Panc1 (cell line): ENCODE measurements at regions not wholly inside any gene's neighbourhood (a gene's known extent, or its start where the extent isn't known, plus 50 kb on each side); places are given as distances from the start of the nearest gene placed in this dataset.

Source experiments
- ATAC-seq: fragments of 200-7000 bp; cut with Tn5 transposase; 2 replicates; pipeline ENCODE4 v1.9.1; 2020; ENCODE audit warnings: mild to moderate bottlenecking, moderate library complexity
- BruUV-seq: library from RNA; stranded (reverse); fragments of 400-500 nt; replicated peaks from 2 replicates; lab custom pipeline; 2021; lab: Mats Ljungman, UMichigan
- CTCF ChIA-PET: fragments of 300-600 bp; sonication (Branson Sonifier 250); formaldehyde crosslinking; loops from one replicate; lab custom pipeline; 2022; ENCODE audit warnings: antibody characterized with exemption; lab: Charles Lee
- POLR2A ChIA-PET: fragments of 300-600 bp; sonication (Branson Sonifier 250); formaldehyde crosslinking; loops from one replicate; lab custom pipeline; 2022; ENCODE audit warnings: antibody characterized with exemption; lab: Charles Lee
- DNase-seq: peaks from one replicate; pipeline ENCODE4 v3.0.0-alpha.2; 2010; ENCODE audit warnings: low read depth, low spot score
- H3K27ac ChIP-seq: 2 replicates; pipeline ENCODE4 v1.5.1; 2011; ENCODE audit warnings: mild to moderate bottlenecking, low read length, inconsistent platforms
- H3K27me3 ChIP-seq: fragments of 200-500 bp; sonication (Bioruptor generic); 2 replicates; pipeline ENCODE4 v1.6.0; 2014; ENCODE audit warnings: low read length, inconsistent platforms; ENCODE audit not compliant: control insufficient read depth, insufficient read depth
- H3K36me3 ChIP-seq: fragments of 200-500 bp; sonication (Bioruptor generic); 2 replicates; pipeline ENCODE4 v1.5.1; 2014; ENCODE audit warnings: inconsistent platforms, mild to moderate bottlenecking, low read length, moderate library complexity; ENCODE audit not compliant: control insufficient read depth, insufficient read depth
- H3K4me1 ChIP-seq: 2 replicates; pipeline ENCODE4 v1.5.1; 2011; ENCODE audit warnings: inconsistent platforms, mild to moderate bottlenecking, low read length, moderate library complexity; ENCODE audit not compliant: control insufficient read depth, insufficient read depth
- H3K4me3 ChIP-seq, 2 experiments: 2 replicates each; pipeline ENCODE4 v1.5.1; 2011 to 2012; ENCODE audit warnings: low read depth in 2 of 2, low read length in 2 of 2, mild to moderate bottlenecking in 2 of 2, inconsistent platforms in 1 of 2, moderate library complexity in 1 of 2
- H3K9me3 ChIP-seq: fragments of 200-500 bp; sonication (Bioruptor generic); 2 replicates; pipeline ENCODE4 v1.5.1; 2014; ENCODE audit warnings: low read depth, mild to moderate bottlenecking, inconsistent platforms, low read length, moderate library complexity; ENCODE audit not compliant: control insufficient read depth, insufficient read depth
- POLR2AphosphoS5 ChIP-seq: IDR thresholded peaks from 2 replicates; pipeline ENCODE4 v1.6.1; 2012; ENCODE audit warnings: mild to moderate bottlenecking, low read depth, low read length, moderate library complexity
- SIN3A ChIP-seq: IDR thresholded peaks from 2 replicates; pipeline ENCODE4 v1.6.1; 2012; ENCODE audit warnings: low read depth, mild to moderate bottlenecking, low read length, moderate library complexity, borderline replicate concordance; ENCODE audit not compliant: insufficient read depth
- TCF7L2 ChIP-seq: IDR thresholded peaks from 2 replicates; pipeline ENCODE4 v1.6.1; 2011; ENCODE audit warnings: mild to moderate bottlenecking, low read depth, low read length, inconsistent platforms
- in situ Hi-C: cut with HindIII; loops from 2 replicates; pipeline ENCODE4 v1.10.0; 2016; ENCODE audit warnings: low sequenced_read_pairs, low pct_unique_long_range_greater_than_20kb
- intact Hi-C: fragments of 100-400 bp; cut with micrococcal nuclease; formaldehyde crosslinking; loops from one replicate; pipeline ENCODE4 v1.10.0; 2022; ENCODE audit not compliant: unreplicated experiment
- TF ChIP-seq, protein P1 (sequence below), 2 experiments: IDR thresholded peaks; 2 replicates each; pipeline ENCODE4 v1.6.1; 2011 to 2012; ENCODE audit warnings: low read depth in 2 of 2, control low read depth in 1 of 2, low read length in 1 of 2, mild to moderate bottlenecking in 1 of 2, moderate library complexity in 1 of 2; ENCODE audit not compliant: insufficient read depth in 1 of 2
- TF ChIP-seq, protein P2 (sequence below): fragments of 450-650 bp; IDR thresholded peaks from 2 replicates; pipeline ENCODE4 v1.5.1; 2017; ENCODE audit warnings: mild to moderate bottlenecking

DNA sequence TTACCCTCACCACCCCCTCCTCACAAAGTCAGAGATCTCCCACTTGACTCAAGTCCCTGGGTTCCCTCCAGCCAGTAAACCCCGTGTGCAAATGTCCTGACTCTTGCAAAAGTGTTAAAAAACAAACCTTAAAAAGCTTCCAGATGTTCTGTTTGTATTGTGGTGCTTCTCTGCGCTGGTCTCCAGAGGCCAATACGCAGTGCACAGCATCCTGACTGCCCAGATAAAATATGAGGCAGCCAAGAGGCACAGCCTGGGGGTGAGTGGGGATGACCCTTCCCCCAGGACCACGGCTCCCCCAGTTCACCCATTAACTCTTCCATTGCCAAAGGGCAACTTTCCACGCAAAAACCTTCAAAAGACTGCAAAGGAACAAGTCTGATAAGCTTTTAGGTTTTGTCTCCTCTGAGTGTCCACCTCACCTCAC, 291.8 kb downstream of the SOX9 start:
- intact Hi-C loops, result no loop called here
- BruUV-seq, result no TSS peak
- peaks cover 7% of the 10 kb centered on the region; the same call in 1 of the 2 replicates for H3K9me3 ChIP-seq
- ChIA-PET CTCF (no interaction called here), POLR2A (interaction anchor here (0.6 kb wide), 1 partner anchor 262 kb away, joined by 4 read pairs; no protein-coding TSS in a partner anchor)
- no peak for DNase-seq
- no peak overlapping the region for H3K4me3 ChIP-seq
- ATAC-seq, result no peak
- H3K36me3 ChIP-seq, result peaks cover under 1% of the 10 kb centered on the region; the same call in 1 of the 2 replicates
- peaks cover 56% of the 10 kb centered on the region for H3K4me1 ChIP-seq
- no peak for TF ChIP-seq SIN3A
- TF ChIP-seq, protein P1, sequence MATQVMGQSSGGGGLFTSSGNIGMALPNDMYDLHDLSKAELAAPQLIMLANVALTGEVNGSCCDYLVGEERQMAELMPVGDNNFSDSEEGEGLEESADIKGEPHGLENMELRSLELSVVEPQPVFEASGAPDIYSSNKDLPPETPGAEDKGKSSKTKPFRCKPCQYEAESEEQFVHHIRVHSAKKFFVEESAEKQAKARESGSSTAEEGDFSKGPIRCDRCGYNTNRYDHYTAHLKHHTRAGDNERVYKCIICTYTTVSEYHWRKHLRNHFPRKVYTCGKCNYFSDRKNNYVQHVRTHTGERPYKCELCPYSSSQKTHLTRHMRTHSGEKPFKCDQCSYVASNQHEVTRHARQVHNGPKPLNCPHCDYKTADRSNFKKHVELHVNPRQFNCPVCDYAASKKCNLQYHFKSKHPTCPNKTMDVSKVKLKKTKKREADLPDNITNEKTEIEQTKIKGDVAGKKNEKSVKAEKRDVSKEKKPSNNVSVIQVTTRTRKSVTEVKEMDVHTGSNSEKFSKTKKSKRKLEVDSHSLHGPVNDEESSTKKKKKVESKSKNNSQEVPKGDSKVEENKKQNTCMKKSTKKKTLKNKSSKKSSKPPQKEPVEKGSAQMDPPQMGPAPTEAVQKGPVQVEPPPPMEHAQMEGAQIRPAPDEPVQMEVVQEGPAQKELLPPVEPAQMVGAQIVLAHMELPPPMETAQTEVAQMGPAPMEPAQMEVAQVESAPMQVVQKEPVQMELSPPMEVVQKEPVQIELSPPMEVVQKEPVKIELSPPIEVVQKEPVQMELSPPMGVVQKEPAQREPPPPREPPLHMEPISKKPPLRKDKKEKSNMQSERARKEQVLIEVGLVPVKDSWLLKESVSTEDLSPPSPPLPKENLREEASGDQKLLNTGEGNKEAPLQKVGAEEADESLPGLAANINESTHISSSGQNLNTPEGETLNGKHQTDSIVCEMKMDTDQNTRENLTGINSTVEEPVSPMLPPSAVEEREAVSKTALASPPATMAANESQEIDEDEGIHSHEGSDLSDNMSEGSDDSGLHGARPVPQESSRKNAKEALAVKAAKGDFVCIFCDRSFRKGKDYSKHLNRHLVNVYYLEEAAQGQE (IDR thresholded peaks at IDR 0.05; ENCODE audit: insufficient read depth in 1 of 2, low read depth in 2 of 2, low read length in 1 of 2), result no peak
- no peak for TF ChIP-seq POLR2AphosphoS5
- no peak for TF ChIP-seq TCF7L2
- TF ChIP-seq, protein P2, sequence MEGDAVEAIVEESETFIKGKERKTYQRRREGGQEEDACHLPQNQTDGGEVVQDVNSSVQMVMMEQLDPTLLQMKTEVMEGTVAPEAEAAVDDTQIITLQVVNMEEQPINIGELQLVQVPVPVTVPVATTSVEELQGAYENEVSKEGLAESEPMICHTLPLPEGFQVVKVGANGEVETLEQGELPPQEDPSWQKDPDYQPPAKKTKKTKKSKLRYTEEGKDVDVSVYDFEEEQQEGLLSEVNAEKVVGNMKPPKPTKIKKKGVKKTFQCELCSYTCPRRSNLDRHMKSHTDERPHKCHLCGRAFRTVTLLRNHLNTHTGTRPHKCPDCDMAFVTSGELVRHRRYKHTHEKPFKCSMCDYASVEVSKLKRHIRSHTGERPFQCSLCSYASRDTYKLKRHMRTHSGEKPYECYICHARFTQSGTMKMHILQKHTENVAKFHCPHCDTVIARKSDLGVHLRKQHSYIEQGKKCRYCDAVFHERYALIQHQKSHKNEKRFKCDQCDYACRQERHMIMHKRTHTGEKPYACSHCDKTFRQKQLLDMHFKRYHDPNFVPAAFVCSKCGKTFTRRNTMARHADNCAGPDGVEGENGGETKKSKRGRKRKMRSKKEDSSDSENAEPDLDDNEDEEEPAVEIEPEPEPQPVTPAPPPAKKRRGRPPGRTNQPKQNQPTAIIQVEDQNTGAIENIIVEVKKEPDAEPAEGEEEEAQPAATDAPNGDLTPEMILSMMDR, result no peak
- H3K27ac ChIP-seq, result 0 out of 2 replicates have a peak overlapping the region, but pooled peaks have one; percentile 24
- in situ Hi-C loops, result loop anchor here (25.0 kb wide), 1 partner anchor 275 kb away; no protein-coding TSS in a partner anchor
- H3K27me3 ChIP-seq, result no peaks in the 10 kb centered on the region

DNA sequence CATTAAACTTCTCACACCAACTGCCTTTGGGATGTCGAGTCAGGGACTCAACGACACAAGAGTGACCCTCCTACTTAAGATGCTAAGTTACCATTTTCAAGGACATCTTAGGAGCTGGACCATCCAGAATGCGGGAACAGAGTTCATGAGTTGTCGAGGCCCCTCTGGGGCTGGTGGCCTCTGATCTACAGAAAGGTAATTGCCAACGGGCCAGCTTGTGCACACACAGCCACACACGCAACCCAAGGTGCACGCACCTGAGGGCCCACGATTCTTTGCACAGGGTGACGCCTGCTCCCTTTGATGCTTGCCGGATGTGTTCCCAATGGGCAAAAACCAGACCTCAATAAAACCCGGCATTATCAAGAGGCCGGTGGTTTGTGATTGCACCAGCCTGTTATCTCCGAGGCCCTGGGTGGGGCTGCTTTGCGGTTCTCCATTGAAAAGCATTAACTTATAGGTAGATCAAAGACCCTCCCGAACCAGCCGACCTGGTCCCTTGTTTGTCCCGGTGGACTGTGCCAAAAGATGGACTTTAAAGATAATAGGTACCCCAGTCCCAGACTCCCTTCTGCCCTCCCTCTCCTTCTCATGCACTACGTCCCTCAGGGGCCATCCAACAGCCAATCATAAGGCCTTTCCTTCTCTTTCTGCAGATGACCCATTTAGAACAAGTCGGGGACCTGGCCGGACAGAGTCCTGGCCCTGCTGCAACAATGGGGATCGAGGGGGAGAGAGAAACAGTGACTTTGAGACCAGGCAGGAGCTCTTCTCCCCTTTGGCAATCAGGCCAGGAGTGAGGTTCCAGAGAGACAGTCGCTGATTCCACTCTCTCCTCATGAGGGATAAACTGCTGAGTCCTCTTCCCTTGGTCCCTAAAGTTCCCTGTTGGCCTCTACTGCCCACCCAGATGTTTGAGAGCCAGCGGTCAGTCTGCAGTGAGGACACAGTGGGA, 292.5 kb downstream of the SOX9 start:
- DNase-seq, result no peak
- H3K36me3 ChIP-seq, result peaks cover 6% of the 10 kb centered on the region
- no TSS peak for BruUV-seq
- CTCF ChIA-PET, result no interaction called here
- 0 out of 2 replicates have a peak overlapping the region, but pooled peaks have one; percentile 25 for H3K27ac ChIP-seq
- H3K9me3 ChIP-seq, result peaks cover 14% of the 10 kb centered on the region; the same call in 1 of the 2 replicates
- in situ Hi-C loops (loop anchor here (25.0 kb wide), 1 partner anchor 276 kb away; no protein-coding TSS in a partner anchor), intact Hi-C loops (no loop called here)
- peaks cover 49% of the 10 kb centered on the region for H3K4me1 ChIP-seq
- ATAC-seq, result no peak
- TF ChIP-seq, protein P2, result no peak
- TF ChIP-seq, protein P1 (IDR thresholded peaks at IDR 0.05; ENCODE audit: insufficient read depth in 1 of 2, low read depth in 2 of 2, low read length in 1 of 2), result no peak
- TF ChIP-seq POLR2AphosphoS5 (peak; percentile 37; the same call in 1 of the 2 replicates), SIN3A (no peak), TCF7L2 (no peak)
- POLR2A ChIA-PET, result interaction anchor here (0.6 kb wide), 1 partner anchor 98 kb away, joined by 5 read pairs; no protein-coding TSS in a partner anchor
- no peak overlapping the region for H3K4me3 ChIP-seq
- no peaks in the 10 kb centered on the region for H3K27me3 ChIP-seq
